Kidney (tissue), 13 donors: ENCODE measurements at regions not wholly inside any gene's neighbourhood (a gene's known extent, or its start where the extent isn't known, plus 50 kb on each side); places are given as distances from the start of the nearest gene placed in this dataset.

Experiments used
- DNase-seq, 5 donors: peaks; one replicate each; pipeline ENCODE4 v3.0.0-alpha.2; 2013 to 2020
- FAIRE-seq: peaks from 2 replicates; lab custom pipeline; 2012; peaks lifted over from hg19 to GRCh38; lab: Jason Lieb, UNC
- H3K27ac ChIP-seq, 2 donors: one replicate each; pipeline ENCODE4 v1.7.0; 2013; ENCODE audit warnings: low read depth in 2 of 2, low read length in 2 of 2, inconsistent platforms in 1 of 2
- H3K27me3 ChIP-seq: one replicate; pipeline ENCODE4 v1.7.1; 2013; ENCODE audit warnings: low read length, inconsistent platforms; ENCODE audit not compliant: control insufficient read depth, insufficient read depth
- H3K36me3 ChIP-seq, 3 donors: one replicate each; pipeline versions ENCODE4 v1.7.0 to v1.7.1; 2013; ENCODE audit warnings: low read length in 3 of 3, control low read depth in 1 of 3, inconsistent platforms in 1 of 3; ENCODE audit not compliant: insufficient read depth in 3 of 3, control insufficient read depth in 2 of 3
- H3K4me1 ChIP-seq, 3 donors: one replicate each; pipeline versions ENCODE4 v1.7.0 to v1.7.1; 2013; ENCODE audit warnings: low read length in 3 of 3, inconsistent platforms in 1 of 3, low read depth in 1 of 3; ENCODE audit not compliant: control insufficient read depth in 2 of 3, insufficient read depth in 2 of 3
- H3K4me3 ChIP-seq, 3 donors: one replicate each; pipeline versions ENCODE4 v1.7.0 to v1.8.1; 2013; ENCODE audit warnings: low read length in 3 of 3, control low read depth in 1 of 3, inconsistent platforms in 1 of 3
- H3K9ac ChIP-seq, 3 donors: one replicate each; pipeline versions ENCODE4 v1.7.0 to v1.7.1; 2013; ENCODE audit warnings: low read length in 3 of 3, control low read depth in 1 of 3, inconsistent platforms in 1 of 3
- H3K9me3 ChIP-seq, 3 donors: one replicate each; pipeline versions ENCODE4 v1.7.0 to v1.7.1; 2013; ENCODE audit warnings: low read length in 3 of 3, control low read depth in 1 of 3, inconsistent platforms in 1 of 3; ENCODE audit not compliant: control insufficient read depth in 2 of 3, insufficient read depth in 1 of 3
- CTCF ChIP-seq: IDR thresholded peaks from 3 replicates; pipeline ENCODE4 v1.5.1; 2012; ENCODE audit warnings: mild to moderate bottlenecking, moderate library complexity, borderline replicate concordance; ENCODE audit not compliant: insufficient read depth; ENCODE audit errors: extremely low read depth
- intact Hi-C: fragments of 100-400 bp; cut with DNase I; formaldehyde crosslinking; loops from one replicate; pipeline ENCODE4 v1.11.1; 2022
- donor health status: control.
- donor health status: control.
- donor health status: control.
- donor health status: control.
- donor health status: control.
- donor health status: DM: yes; HTN: yes; CAD: no.
- donor health status: Normal renal cell carcinoma (clear cell type).

DNA sequence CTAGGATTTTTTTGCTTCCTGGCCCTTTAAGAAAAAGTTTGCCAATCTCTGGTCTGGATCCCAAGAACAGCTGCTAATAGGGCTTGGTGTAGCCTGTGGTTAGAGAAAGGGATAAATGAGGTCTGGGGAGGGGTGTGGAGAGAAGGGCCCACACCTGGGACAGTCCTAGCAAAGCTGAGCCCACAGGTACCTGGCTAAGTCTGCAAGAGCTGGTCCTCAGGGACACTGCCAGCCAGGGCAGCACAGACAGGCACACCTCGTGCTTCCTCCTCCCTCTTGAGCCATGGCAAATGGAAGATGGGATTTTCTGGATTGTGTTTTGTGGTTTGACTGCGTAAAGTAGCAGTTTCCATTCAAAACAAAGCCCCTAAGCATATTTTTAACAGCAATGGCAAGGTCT is 217.5 kb downstream of the SOX9 start:
- H3K27ac ChIP-seq: no peak overlapping the region
- intact Hi-C loops: no loop called here
- no peak for TF ChIP-seq CTCF
- DNase-seq (no peak), FAIRE-seq (no peak)
- H3K36me3 ChIP-seq: no peaks in the 10 kb centered on the region
- H3K9me3 ChIP-seq: no peaks in the 10 kb centered on the region
- H3K4me3 ChIP-seq: no peak overlapping the region
- H3K27me3 ChIP-seq: no peaks in the 10 kb centered on the region
- H3K4me1 ChIP-seq: peaks cover 5 to 9% (median 9%) of the 10 kb centered on the region in 3 donors
- H3K9ac ChIP-seq: no peak overlapping the region

GRCh38 chr17:72338847-72339790 is 218.3 kb downstream of the SOX9 start:
- H3K4me1 ChIP-seq: peaks cover 5 to 9% (median 9%) of the 10 kb centered on the region in 3 donors
- H3K9ac ChIP-seq: no peak overlapping the region
- no peaks in the 10 kb centered on the region for H3K9me3 ChIP-seq
- intact Hi-C loops: no loop called here
- DNase-seq (peak; percentile 64 to 93 (median 84)), FAIRE-seq (no peak)
- no peaks in the 10 kb centered on the region for H3K27me3 ChIP-seq
- H3K4me3 ChIP-seq: no peak overlapping the region
- H3K36me3 ChIP-seq: no peaks in the 10 kb centered on the region
- peak overlapping the region; percentile 13 to 36 for H3K27ac ChIP-seq
- no peak for TF ChIP-seq CTCF

- DNase-seq: no peak
- intact Hi-C loops: no loop called here
- no peaks in the 10 kb centered on the region for H3K36me3 ChIP-seq
- H3K27me3 ChIP-seq: no peaks in the 10 kb centered on the region
- H3K27ac ChIP-seq: no peak overlapping the region
- H3K9ac ChIP-seq: no peak overlapping the region
- H3K4me3 ChIP-seq: no peak overlapping the region
- no peak for FAIRE-seq
- H3K9me3 ChIP-seq: no peaks in the 10 kb centered on the region
- H3K4me1 ChIP-seq: peaks cover 5 to 9% (median 9%) of the 10 kb centered on the region in 3 donors
- no peak for TF ChIP-seq CTCF
These were observed 220.0 kb downstream of the SOX9 start for GRCh38 chr17:72340836-72341235.
